Astrocyte (in vitro differentiated cells and primary cell): ENCODE measurements at regions not wholly inside any gene's neighbourhood (a gene's known extent, or its start where the extent isn't known, plus 50 kb on each side); places are given as distances from the start of the nearest gene placed in this dataset.

Source experiments
- CTCF ChIP-seq: IDR thresholded peaks from 2 replicates; pipeline ENCODE4 v1.5.1; 2011; ENCODE audit warnings: low read depth, mild to moderate bottlenecking, inconsistent platforms, low read length, moderate library complexity; ENCODE audit not compliant: insufficient read depth
- EZH2 ChIP-seq: IDR thresholded peaks from 2 replicates; pipeline ENCODE4 v1.6.1; 2012; ENCODE audit warnings: mild to moderate bottlenecking, low read length, inconsistent platforms; ENCODE audit not compliant: insufficient read depth

- TF ChIP-seq EZH2 (no peak), CTCF (no peak)
Observed at GRCh38 chr18:53997064-53997463, 227.4 kb downstream of the MBD2 start.
